Activated naive CD8-positive, alpha-beta T cell treated with anti-CD3 and anti-CD28 coated beads, Interleukin-2, amount 50 U/mL, for 24 hours (primary cell): ENCODE measurements at regions not wholly inside any gene's neighbourhood (a gene's known extent, or its start where the extent isn't known, plus 50 kb on each side); places are given as distances from the start of the nearest gene placed in this dataset.

ENCODE experiments used
- ATAC-seq: fragments of 150-1000 bp; cut with Tn5 transposase; one replicate; pipeline ENCODE4 v1.10.0; 2021
- DNase-seq: peaks from one replicate; pipeline ENCODE4 v3.0.0; 2021
- H3K27ac Mint-ChIP-seq: one replicate; pipeline ENCODE4 v1.8.0; 2021; ENCODE audit warnings: mild to moderate bottlenecking, mixed read lengths
- H3K27me3 Mint-ChIP-seq: one replicate; pipeline ENCODE4 v1.8.0; 2021; ENCODE audit warnings: mixed read lengths
- H3K36me3 Mint-ChIP-seq: one replicate; pipeline ENCODE4 v1.8.0; 2021; ENCODE audit warnings: low read depth, mixed read lengths
- H3K4me1 Mint-ChIP-seq: one replicate; pipeline ENCODE4 v1.8.0; 2021; ENCODE audit warnings: mixed read lengths
- H3K4me3 Mint-ChIP-seq: one replicate; pipeline ENCODE4 v1.8.0; 2021; ENCODE audit warnings: mild to moderate bottlenecking, moderate library complexity, mixed read lengths
- H3K9me3 Mint-ChIP-seq: one replicate; pipeline ENCODE4 v1.8.0; 2021; ENCODE audit warnings: mixed read lengths

DNA sequence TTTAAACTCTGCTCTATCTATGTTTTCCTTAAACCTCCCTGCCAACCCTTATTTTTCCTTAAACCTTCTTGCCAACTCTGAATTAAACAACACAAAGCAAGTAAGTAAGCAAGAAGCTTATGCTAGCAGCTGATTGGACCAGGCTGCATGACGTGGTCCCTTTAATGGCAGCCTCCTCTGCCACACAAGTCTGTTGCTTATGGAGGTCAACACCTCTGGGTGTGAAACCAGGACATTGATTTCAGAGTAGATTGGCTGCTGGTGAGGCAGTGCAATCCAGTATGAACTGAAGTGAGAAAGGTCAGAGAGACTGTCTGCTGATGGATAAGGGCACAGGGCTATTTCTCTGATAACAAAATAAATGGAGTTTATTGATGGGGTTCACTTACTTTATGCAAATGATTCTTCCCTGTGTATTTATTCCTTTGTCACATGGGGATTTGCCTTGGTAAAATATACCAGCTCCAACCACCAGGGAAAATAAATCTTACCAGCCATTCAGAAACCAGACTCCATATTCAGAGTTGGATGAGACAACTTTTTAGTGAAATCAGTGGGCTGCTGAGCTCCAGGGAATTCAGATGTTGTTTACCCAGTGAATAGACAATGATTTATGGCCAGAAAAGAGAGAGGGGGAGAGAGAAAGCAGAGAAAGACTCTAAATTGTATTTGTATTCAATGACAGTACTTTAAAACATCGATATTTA is 112.2 kb upstream of the NCKAP5 start:
- Mint-ChIP-seq H3K27ac (no peak overlapping the region), H3K4me1 (no peaks in the 10 kb centered on the region), H3K9me3 (no peaks in the 10 kb centered on the region), H3K36me3 (no peaks in the 10 kb centered on the region), H3K27me3 (peaks cover 2% of the 10 kb centered on the region), H3K4me3 (no peak overlapping the region)
- ATAC-seq (no peak), DNase-seq (no peak)

DNA sequence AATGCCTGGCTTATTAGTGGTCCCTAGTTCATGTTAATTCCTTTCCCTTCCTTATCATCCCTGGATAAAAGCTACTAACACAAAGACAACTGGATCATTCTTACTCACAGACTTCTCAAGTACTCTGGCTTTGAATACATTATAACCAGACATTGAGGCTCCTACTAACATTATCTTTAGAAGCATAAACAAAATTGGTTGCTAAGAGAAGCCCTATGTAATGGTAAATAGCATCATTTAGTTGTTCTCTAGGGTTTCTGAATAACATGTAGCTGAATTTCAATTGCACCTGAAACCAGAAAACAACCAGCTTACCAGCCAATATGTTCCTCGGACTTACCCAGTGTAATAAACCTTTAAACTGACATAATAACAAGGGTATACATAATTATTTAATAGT is 114.1 kb upstream of the NCKAP5 start:
- no peaks in the 10 kb centered on the region for H3K27me3 Mint-ChIP-seq
- ATAC-seq, result no peak
- no peaks in the 10 kb centered on the region for H3K4me1 Mint-ChIP-seq
- H3K4me3 Mint-ChIP-seq, result no peak overlapping the region
- no peaks in the 10 kb centered on the region for H3K9me3 Mint-ChIP-seq
- no peak overlapping the region for H3K27ac Mint-ChIP-seq
- H3K36me3 Mint-ChIP-seq, result no peaks in the 10 kb centered on the region
- DNase-seq, result no peak

DNA sequence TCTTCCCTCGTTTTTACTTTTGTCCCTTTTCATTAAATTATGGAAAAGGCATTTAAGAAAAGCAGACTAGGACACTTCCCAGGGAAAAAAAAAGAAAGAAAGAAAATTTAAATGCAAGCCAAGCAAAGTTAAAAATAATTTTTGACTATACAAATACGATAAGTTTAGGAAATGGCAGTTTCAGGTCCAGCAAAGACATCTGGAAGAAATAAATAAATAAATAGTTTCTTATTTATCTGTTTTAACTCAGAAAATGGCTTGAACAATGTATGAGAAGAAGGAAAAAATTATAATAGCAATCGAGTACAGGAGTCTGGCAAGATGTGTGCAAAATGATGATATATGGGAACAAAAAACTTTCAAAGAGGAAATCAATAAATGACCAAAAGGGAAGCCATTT is 114.6 kb upstream of the NCKAP5 start:
- Mint-ChIP-seq H3K4me1 (no peaks in the 10 kb centered on the region), H3K9me3 (no peaks in the 10 kb centered on the region), H3K36me3 (no peaks in the 10 kb centered on the region), H3K27me3 (no peaks in the 10 kb centered on the region), H3K27ac (no peak overlapping the region), H3K4me3 (no peak overlapping the region)
- ATAC-seq (no peak), DNase-seq (no peak)

DNA sequence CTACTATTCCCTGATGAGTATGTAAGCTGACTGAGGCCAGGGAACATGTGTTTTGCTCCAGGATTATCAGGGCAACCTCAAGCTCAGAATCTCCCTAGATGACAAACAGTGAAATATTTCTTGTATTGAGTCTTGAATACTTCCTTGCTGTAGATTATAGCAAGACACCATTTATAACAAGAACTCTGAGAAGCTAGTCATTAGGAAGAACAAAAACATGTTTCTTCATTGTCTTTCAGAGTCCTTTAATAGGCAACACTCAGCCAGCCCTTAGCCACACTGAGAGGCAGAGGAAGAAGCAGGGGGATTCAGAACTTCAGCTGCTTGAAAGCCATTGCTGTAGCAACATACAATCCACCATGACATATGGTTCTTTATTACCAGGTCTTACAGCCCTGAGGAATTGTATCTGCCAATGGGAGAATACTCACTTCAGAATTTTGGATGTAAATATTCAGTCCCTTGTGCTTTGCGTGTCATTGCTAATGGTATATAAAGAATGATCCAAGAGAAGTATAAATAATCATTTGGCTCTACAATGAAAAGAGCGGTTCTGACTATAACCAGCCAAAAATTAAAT is 117.5 kb upstream of the NCKAP5 start:
- ATAC-seq, result no peak
- H3K9me3 Mint-ChIP-seq, result no peaks in the 10 kb centered on the region
- no peaks in the 10 kb centered on the region for H3K4me1 Mint-ChIP-seq
- no peak overlapping the region for H3K4me3 Mint-ChIP-seq
- DNase-seq, result no peak
- no peak overlapping the region for H3K27ac Mint-ChIP-seq
- no peaks in the 10 kb centered on the region for H3K36me3 Mint-ChIP-seq
- H3K27me3 Mint-ChIP-seq, result no peaks in the 10 kb centered on the region

DNA sequence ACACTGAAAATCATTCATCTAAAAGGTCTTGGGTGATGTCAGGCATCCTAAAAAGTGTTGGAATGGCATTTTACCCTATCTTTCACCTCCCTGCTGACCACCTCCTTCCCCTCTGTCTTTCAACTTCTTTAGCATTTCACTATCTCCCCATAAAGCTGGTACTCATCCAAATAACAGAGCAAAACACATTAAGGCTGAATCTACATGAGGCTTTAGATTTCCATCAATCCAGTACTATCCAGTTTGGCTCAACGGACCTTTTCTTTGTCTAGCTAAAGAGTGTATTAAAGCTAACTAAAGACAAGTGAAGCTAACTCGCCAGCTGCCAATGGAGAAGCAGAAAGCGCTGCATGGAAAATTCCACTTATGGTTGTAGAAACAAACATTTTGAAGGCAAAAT is 122.5 kb upstream of the NCKAP5 start:
- DNase-seq, result no peak
- ATAC-seq, result no peak
- H3K4me1 Mint-ChIP-seq, result no peaks in the 10 kb centered on the region
- H3K9me3 Mint-ChIP-seq, result no peaks in the 10 kb centered on the region
- H3K27me3 Mint-ChIP-seq, result no peaks in the 10 kb centered on the region
- H3K4me3 Mint-ChIP-seq, result no peak overlapping the region
- H3K27ac Mint-ChIP-seq, result no peak overlapping the region
- H3K36me3 Mint-ChIP-seq, result no peaks in the 10 kb centered on the region

DNA sequence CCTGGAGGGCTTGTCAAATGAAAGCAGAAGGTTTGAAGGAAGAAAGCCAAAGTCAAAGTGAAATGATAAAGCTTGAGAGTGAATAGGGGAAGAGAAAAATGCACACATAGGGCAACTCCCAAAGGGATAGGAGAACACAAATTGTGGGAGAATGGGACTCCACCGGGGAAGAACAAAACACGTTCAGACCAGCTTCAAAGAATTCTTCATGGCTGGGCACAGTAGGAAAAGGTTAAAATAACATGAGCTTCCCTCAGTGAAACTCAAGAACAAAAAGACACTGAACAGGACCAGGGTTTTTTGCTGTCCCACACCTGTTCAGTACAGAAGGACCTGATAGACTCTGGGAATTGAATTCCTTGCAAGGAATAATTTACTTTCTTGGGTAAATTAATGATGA is 123.1 kb upstream of the NCKAP5 start:
- H3K27me3 Mint-ChIP-seq, result no peaks in the 10 kb centered on the region
- no peaks in the 10 kb centered on the region for H3K36me3 Mint-ChIP-seq
- no peak overlapping the region for H3K27ac Mint-ChIP-seq
- no peaks in the 10 kb centered on the region for H3K4me1 Mint-ChIP-seq
- DNase-seq (no peak), ATAC-seq (no peak)
- no peaks in the 10 kb centered on the region for H3K9me3 Mint-ChIP-seq
- no peak overlapping the region for H3K4me3 Mint-ChIP-seq

DNA sequence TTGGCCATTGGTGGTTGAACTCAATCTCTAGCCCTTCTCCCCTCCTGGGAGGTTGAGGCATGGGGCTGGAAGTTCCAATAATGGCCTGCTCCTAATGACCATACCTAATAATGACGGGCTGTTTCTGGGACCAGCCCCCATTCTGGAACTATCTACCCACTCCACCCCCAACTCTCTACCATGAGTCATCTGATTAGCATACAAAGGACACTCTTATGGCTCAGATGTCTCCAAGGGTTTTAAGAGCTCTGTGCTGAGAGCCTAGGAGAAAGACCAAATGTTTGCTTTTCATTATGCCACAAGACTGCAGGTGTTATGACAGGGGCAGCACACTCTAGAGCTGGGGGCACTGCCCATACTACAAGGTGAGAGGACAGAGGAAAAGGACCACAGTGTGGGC is 137.0 kb upstream of the NCKAP5 start:
- ATAC-seq, result no peak
- Mint-ChIP-seq H3K4me3 (no peak overlapping the region), H3K9me3 (peaks cover 8% of the 10 kb centered on the region), H3K4me1 (no peaks in the 10 kb centered on the region), H3K36me3 (no peaks in the 10 kb centered on the region), H3K27ac (no peak overlapping the region), H3K27me3 (no peaks in the 10 kb centered on the region)
- DNase-seq, result no peak

DNA sequence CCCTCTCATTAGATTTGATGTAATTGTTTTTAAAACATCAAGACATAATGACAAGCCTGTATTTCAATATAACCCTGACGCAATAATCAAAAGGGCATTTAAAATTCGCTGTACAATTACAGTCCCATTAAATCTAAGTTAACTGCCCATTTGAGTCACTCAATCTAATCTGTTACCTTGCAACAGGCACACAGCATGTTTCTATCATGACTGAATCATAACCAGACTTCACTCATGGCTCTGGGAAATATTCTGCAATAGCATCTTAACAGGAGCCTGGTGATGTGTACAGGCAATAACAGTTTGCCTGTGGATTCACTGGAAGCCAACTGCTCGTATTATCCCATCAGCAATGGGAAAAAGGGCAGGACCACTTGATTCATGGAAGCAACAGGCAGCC is 142.3 kb upstream of the NCKAP5 start:
- Mint-ChIP-seq H3K9me3 (peaks cover 8% of the 10 kb centered on the region), H3K27me3 (no peaks in the 10 kb centered on the region), H3K27ac (no peak overlapping the region), H3K4me3 (no peak overlapping the region), H3K4me1 (no peaks in the 10 kb centered on the region), H3K36me3 (no peaks in the 10 kb centered on the region)
- DNase-seq (no peak), ATAC-seq (no peak)

DNA sequence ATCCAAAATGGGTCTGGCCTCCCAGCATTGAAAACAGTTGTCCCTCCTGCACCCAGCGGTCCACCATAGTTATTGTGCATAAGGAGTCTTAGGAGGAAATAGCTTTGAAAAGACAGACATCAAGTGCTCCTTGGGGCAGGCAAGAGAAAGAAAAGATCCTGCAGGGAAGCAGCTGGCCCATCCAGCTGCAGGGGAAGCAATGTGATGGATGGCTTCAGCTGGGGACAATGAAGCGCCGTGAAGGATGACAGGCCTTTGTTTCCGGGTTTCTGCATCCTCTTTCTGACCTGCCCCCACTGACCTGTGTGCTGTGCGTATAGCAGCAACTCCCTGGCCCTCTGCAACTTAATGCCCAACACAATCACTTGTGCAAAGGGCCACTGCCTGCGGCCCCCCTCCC is 142.9 kb upstream of the NCKAP5 start:
- no peaks in the 10 kb centered on the region for H3K4me1 Mint-ChIP-seq
- H3K27me3 Mint-ChIP-seq, result no peaks in the 10 kb centered on the region
- H3K36me3 Mint-ChIP-seq, result no peaks in the 10 kb centered on the region
- no peak overlapping the region for H3K27ac Mint-ChIP-seq
- no peak for ATAC-seq
- H3K9me3 Mint-ChIP-seq, result peaks cover 8% of the 10 kb centered on the region
- no peak overlapping the region for H3K4me3 Mint-ChIP-seq
- no peak for DNase-seq

DNA sequence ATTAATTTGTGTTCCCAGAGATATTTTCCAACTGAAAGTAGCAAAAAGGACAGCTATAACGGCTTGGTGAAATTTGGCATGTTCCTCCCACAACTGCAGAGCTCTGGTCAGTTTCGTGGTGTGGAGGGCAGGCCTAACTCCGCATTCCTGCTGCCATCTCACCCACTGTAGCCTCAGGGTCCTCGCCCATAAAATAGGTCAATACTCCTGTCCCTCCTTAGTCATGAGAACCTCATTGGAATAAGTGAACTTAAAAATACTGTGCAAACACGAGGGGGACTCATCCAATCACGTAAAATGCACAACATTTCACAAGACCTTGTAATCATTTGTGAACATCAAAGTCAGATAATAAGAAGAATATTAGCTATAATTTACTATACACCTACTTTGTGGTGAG is 143.5 kb upstream of the NCKAP5 start:
- Mint-ChIP-seq H3K27ac (no peak overlapping the region), H3K36me3 (no peaks in the 10 kb centered on the region), H3K4me1 (no peaks in the 10 kb centered on the region), H3K9me3 (peaks cover 8% of the 10 kb centered on the region), H3K27me3 (no peaks in the 10 kb centered on the region), H3K4me3 (no peak overlapping the region)
- no peak for ATAC-seq
- no peak for DNase-seq

DNA sequence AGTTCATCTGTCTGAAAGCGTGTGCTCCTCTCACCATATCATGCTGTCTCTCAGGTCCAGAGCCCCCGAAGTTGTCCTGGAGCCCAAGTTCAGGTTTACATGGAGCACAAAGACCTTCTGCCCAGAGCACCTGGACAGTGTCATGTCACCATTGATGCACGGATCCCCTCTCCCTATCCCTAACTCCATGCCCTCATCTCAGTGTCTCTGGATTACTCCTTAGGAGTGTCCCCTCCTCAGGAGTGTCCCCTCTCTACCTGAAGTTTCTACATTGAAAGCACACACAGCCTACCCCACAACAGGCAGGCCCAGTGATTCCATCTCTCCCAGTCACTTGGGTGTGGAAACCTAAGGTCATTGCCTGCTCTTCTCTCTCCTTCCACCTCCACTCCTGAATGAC is 144.1 kb upstream of the NCKAP5 start:
- DNase-seq, result no peak
- Mint-ChIP-seq H3K4me1 (no peaks in the 10 kb centered on the region), H3K36me3 (no peaks in the 10 kb centered on the region), H3K27me3 (no peaks in the 10 kb centered on the region), H3K4me3 (no peak overlapping the region), H3K9me3 (peaks cover 8% of the 10 kb centered on the region), H3K27ac (no peak overlapping the region)
- ATAC-seq, result no peak

DNA sequence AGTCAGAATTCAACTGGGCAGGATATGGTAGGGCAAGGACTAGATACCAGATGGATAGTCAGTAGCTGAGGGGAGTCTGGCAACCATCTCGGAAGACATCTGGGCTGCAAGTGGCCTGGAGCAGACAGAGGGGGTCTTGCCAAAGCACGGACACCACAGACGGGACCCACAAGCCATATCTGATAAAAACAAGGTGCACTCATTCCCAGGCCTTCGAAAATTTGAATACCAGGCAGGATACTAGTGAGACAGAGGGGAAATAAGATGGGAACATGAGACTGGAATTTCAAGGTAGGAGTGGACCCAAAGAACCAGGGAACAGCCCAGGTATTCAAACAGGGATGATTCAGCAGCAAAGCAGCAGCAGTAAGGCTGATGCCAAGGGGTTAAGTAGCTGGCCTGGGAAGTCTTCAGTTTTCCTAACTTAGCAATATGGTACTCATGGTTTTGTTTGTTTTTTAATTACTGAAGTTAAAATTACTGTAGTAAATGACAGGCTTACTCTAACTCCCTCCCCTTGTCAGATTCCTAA is 144.9 kb upstream of the NCKAP5 start:
- Mint-ChIP-seq H3K36me3 (no peaks in the 10 kb centered on the region), H3K27me3 (no peaks in the 10 kb centered on the region), H3K4me3 (no peak overlapping the region), H3K4me1 (no peaks in the 10 kb centered on the region), H3K9me3 (peaks cover 8% of the 10 kb centered on the region), H3K27ac (no peak overlapping the region)
- DNase-seq (no peak), ATAC-seq (no peak)

DNA sequence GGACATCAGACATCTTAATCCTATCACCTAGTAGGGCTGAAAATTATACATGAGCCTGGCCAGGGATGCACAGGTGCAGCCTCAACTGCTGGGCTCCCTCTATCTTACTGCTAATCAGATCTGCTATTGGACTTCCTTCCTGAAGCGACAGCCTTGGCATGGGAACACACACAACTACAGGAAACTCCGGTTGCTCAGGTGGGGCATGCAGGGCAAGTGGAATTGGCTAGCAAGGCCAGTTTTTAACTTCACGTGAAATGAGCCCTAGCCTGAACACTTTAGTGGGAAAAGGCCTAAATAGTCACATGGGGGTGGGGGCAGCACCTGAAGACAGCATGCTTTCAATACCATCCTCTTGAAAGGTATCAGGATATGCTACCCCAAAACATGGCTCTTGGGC is 147.9 kb upstream of the NCKAP5 start:
- Mint-ChIP-seq H3K27me3 (no peaks in the 10 kb centered on the region), H3K4me1 (no peaks in the 10 kb centered on the region), H3K4me3 (no peak overlapping the region), H3K36me3 (no peaks in the 10 kb centered on the region), H3K9me3 (no peaks in the 10 kb centered on the region), H3K27ac (no peak overlapping the region)
- ATAC-seq (no peak), DNase-seq (no peak)

DNA sequence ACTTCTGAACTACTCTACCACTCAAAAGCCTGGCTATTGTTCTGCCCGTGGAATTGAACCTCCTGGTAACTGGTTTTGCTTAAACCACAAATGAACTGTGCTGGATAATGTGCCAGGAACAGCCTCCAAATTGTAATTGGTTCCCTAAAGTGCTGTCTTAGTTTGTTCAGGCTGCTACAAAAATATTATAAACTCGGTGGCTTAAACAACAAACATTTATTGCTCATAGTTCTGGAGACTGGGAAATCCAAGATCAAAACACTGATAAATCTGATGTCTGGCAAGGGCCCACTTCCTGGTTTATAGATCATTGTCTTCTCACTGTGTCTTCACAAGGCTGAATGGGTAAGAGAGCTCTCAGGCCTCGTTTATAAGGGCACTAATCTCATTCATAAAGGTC is 149.2 kb upstream of the NCKAP5 start:
- Mint-ChIP-seq H3K4me3 (no peak overlapping the region), H3K9me3 (no peaks in the 10 kb centered on the region), H3K4me1 (no peaks in the 10 kb centered on the region), H3K27ac (no peak overlapping the region), H3K36me3 (no peaks in the 10 kb centered on the region), H3K27me3 (no peaks in the 10 kb centered on the region)
- DNase-seq, result no peak
- ATAC-seq, result no peak

DNA sequence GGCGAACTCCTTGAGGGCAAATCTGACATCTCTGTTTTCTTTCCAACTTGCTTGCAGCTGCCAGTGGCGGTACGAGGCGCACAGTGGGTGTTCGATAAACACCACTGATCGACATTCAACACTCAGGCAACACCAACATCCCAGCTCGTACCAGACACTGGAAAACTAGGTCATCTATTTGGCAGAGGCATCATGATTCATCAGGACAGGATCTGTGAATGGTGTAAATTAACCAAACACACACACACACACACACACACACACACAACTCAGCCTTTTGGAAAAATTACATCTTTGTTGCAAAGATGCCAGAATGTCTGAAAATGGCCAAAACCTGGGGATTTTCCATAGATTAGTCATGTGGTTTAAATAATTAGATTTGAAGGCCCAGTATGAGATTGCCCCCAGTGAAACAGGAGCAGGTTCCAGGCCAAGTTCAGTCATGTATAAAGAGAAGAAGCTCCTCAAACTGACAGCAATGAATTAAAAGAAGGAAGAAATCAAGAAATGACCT is 150.5 kb upstream of the NCKAP5 start:
- Mint-ChIP-seq H3K9me3 (no peaks in the 10 kb centered on the region), H3K4me1 (no peaks in the 10 kb centered on the region), H3K36me3 (no peaks in the 10 kb centered on the region), H3K27ac (no peak overlapping the region), H3K27me3 (no peaks in the 10 kb centered on the region), H3K4me3 (no peak overlapping the region)
- no peak for ATAC-seq
- no peak for DNase-seq
